ENCODE measurements at regions not wholly inside any gene's neighbourhood (a gene's known extent, or its start where the extent isn't known, plus 50 kb on each side); places are given as distances from the start of the nearest gene placed in this dataset.

- TF ChIP-seq CTCF (IDR thresholded peaks at IDR 0.05): no peak
- TF ChIP-seq POLR2AphosphoS5 (IDR thresholded peaks at IDR 0.05): no peak
- no peak for TF ChIP-seq POLR2A (IDR thresholded peaks at IDR 0.05)
- no peak for TF ChIP-seq EP300 (IDR thresholded peaks at IDR 0.05; ENCODE audit: low read depth)
These were observed 225.4 kb downstream of the CPE start for GRCh38 chr4:165604181-165604580.

Data from transverse colon (tissue), 4 donors.